ENCODE measurements at regions not wholly inside any gene's neighbourhood (a gene's known extent, or its start where the extent isn't known, plus 50 kb on each side); places are given as distances from the start of the nearest gene placed in this dataset.

- Histone ChIP-seq H3K36me3 (ENCODE audit: control insufficient read depth in 2 of 2, insufficient read depth in 2 of 2, low read length in 1 of 2) (no peaks in the 10 kb centered on the region), H3K4me1 (ENCODE audit: control insufficient read depth, insufficient read depth, low read length) (no peaks in the 10 kb centered on the region), H3K4me3 (no peak overlapping the region), H3K9ac (ENCODE audit: control insufficient read depth, insufficient read depth, low read length) (no peak overlapping the region), H3K9me3 (replicated peaks; ENCODE audit: control insufficient read depth, insufficient read depth, low read length) (no peaks in the 10 kb centered on the region; the same call in 2 of the 3 replicates), H3K4me2 (ENCODE audit: control insufficient read depth, insufficient read depth) (no peak overlapping the region), H3K27ac (ENCODE audit: control insufficient read depth, insufficient read depth) (no peak overlapping the region), H3K27me3 (replicated peaks in 1 of 2; ENCODE audit: control insufficient read depth in 2 of 2, insufficient read depth in 2 of 2, low read length in 1 of 2) (no peaks in the 10 kb centered on the region), H4K20me1 (ENCODE audit: control insufficient read depth, insufficient read depth) (no peaks in the 10 kb centered on the region), H2AFZ (ENCODE audit: control insufficient read depth, low read depth, low read length) (no peak overlapping the region), H3K79me2 (ENCODE audit: control insufficient read depth, insufficient read depth, low read length) (no peaks in the 10 kb centered on the region)
- 0% methylated on average over 1 of the region's 1 CpG for WGBS (ENCODE audit: insufficient coverage, insufficient replicate concordance, low lambda C conversion rate, missing lambda C conversion rate)
- RAD21 ChIA-PET (ENCODE audit: unreplicated experiment) = no interaction called here
- no peak for ATAC-seq
- POLR2A ChIA-PET = no interaction called here
- TF ChIP-seq NFYB (IDR thresholded peaks at IDR 0.05; ENCODE audit: insufficient read depth, low read depth, low read length) (no peak), EGR1 (IDR thresholded peaks at IDR 0.05; ENCODE audit: borderline replicate concordance in 1 of 2, low read depth in 2 of 2, low read length in 2 of 2) (no peak), CREB1 (IDR thresholded peaks at IDR 0.05; ENCODE audit: low read depth) (no peak), E2F4 (IDR thresholded peaks at IDR 0.05; ENCODE audit: low read depth, low read length) (no peak), RB1 (IDR thresholded peaks at IDR 0.05; ENCODE audit: borderline replicate concordance) (no peak), YY1 (IDR thresholded peaks at IDR 0.05; ENCODE audit: low read depth, low read length) (no peak), BMI1 (IDR thresholded peaks at IDR 0.05; ENCODE audit: borderline replicate concordance) (no peak), FOXK2 (IDR thresholded peaks at IDR 0.05) (no peak), ASH2L (IDR thresholded peaks at IDR 0.05; ENCODE audit: borderline replicate concordance, low read depth) (no peak), YBX1 (IDR thresholded peaks at IDR 0.05) (no peak), TARDBP (IDR thresholded peaks at IDR 0.05; ENCODE audit: borderline replicate concordance) (no peak)
- intact Hi-C loops (cut with micrococcal nuclease; ENCODE audit: unreplicated experiment) = no loop called here
- no peak for DNase-seq (ENCODE audit: low read depth, low spot score)
- SMC1A ChIA-PET (ENCODE audit: uncharacterized antibody, unreplicated experiment) = no interaction called here
- in situ Hi-C loops (cut with MboI) = no loop called here
- BruUV-seq (replicated peaks) = no TSS peak
- no peak for FAIRE-seq
- CTCF ChIA-PET = no interaction called here
Observed at GRCh38 chrX:943035-943434, 269.4 kb downstream of the CRLF2 start.
